ENCODE measurements at regions not wholly inside any gene's neighbourhood (a gene's known extent, or its start where the extent isn't known, plus 50 kb on each side); places are given as distances from the start of the nearest gene placed in this dataset.
"Not testable (repeated sequence)": the region's sequence is repeated elsewhere in the genome, so short reads cannot be mapped to it uniquely, and the experiment has no call there.

DNA sequence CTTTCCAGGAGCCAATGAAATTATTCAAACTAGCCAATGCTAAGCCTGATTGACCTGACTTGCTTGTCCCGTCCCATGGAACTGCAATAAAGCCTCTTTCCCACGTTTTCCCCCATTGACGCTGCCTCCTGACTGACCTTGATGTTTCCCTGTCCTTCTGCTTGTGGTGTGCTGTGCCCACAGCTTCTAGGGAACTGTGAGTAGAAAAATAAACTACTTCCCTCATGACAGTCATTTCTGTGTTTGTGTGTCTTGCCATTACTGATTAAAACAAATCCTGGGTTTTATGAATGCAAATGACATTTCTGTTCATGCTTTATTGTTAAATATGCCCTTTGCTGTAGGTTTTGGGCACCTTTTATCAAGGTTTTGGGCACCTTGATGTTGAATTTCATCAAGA is 91.3 kb upstream of the ABI1 start:
- peaks cover 6% of the 10 kb centered on the region for H3K9me3 Mint-ChIP-seq
- no peak overlapping the region for H3K27ac Mint-ChIP-seq
- no peak overlapping the region for H3K4me3 Mint-ChIP-seq
- peaks cover 10% of the 10 kb centered on the region for H3K27me3 Mint-ChIP-seq
- H3K4me1 Mint-ChIP-seq = no peaks in the 10 kb centered on the region
- no peaks in the 10 kb centered on the region for H3K36me3 Mint-ChIP-seq
- CTCF ChIA-PET = no interaction called here
- DNase-seq = no peak

DNA sequence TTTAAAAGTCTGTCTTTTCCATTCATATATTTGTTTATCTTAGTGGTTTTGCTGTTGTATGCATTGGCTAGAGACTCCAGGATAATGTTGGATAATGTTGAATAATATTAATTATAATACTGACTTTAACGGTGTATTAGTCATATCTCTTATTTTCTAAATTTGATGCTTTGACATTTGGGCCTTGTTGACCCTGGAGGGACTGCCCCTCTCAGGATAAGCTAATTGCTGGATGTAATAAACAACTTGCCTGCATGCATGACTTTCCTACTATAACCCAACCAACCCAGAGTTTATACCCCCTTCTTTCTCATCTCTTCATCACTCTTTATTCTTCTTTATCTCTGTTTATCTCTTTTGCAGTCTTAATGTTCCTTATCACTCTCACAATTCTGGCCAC is 90.9 kb upstream of the ABI1 start:
- Mint-ChIP-seq H3K27me3 (peaks cover 10% of the 10 kb centered on the region), H3K9me3 (peaks cover 6% of the 10 kb centered on the region), H3K4me3 (no peak overlapping the region), H3K4me1 (no peaks in the 10 kb centered on the region), H3K27ac (no peak overlapping the region), H3K36me3 (no peaks in the 10 kb centered on the region)
- DNase-seq = no peak
- CTCF ChIA-PET = no interaction called here

DNA sequence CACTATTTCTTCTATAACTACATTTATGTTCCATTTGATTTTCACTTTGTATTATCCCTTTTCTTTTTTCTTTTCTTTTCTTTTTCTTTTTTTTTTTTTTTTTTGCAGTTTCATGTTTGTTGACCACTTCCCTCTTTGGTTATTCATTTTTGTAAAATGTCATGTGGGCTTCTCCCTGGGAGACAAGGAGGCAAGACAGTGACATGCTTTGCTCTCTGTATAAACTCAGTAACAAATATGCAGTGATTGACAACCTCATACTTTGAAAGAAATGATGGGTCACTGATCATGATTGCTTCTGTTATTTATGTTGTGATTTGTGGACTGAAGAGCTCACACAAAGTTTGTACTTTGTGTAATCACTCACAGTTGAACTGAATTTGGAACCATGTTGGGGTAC is 90.2 kb upstream of the ABI1 start:
- H3K27me3 Mint-ChIP-seq = peaks cover 17% of the 10 kb centered on the region
- H3K9me3 Mint-ChIP-seq = peaks cover 6% of the 10 kb centered on the region
- no peaks in the 10 kb centered on the region for H3K36me3 Mint-ChIP-seq
- no peak overlapping the region for H3K4me3 Mint-ChIP-seq
- CTCF ChIA-PET = no interaction called here
- no peaks in the 10 kb centered on the region for H3K4me1 Mint-ChIP-seq
- no peak overlapping the region for H3K27ac Mint-ChIP-seq
- DNase-seq = no peak

DNA sequence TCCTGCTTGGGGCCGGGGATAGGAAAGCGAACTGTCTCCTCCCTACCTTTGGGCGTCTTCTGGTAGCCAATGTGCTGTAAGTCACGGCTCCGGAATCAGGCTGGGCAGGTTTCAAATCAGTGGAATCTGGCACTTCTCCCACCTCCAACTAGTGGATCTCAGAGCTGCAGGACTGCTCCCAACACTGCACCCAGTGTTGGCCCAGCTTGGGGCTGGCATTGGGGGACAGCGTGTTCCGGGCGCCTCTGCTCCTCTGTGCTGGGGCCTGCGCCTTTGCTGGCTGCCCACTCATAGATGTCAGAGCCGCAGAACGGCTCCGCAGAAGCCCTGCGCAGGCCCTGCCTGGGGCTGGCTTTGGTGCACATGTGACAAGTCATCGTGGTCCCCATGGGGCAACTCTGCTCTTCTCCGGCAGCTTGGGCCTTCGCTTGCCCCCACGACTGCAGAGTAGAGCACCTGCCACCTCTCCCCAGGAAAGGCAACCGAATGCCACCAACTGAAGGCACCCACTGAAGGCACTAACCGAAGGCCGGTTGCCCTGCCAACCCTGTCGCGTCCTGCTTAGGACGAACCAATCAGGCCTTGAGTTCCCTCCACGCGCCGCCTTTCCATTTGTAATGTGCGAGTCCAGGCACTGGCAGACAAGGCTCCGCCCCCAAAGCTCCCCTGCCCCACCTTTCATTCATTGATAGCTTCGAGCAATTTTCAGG is 85.5 kb upstream of the ABI1 start:
- peaks cover 31% of the 10 kb centered on the region for H3K27me3 Mint-ChIP-seq
- H3K36me3 Mint-ChIP-seq = no peaks in the 10 kb centered on the region
- H3K4me1 Mint-ChIP-seq = peaks cover 9% of the 10 kb centered on the region
- H3K27ac Mint-ChIP-seq = no peak overlapping the region
- CTCF ChIA-PET = interaction anchor here (0.6 kb wide), 1 partner anchor 377 kb away, joined by 5 read pairs; no protein-coding TSS in a partner anchor
- H3K9me3 Mint-ChIP-seq = peaks cover 6% of the 10 kb centered on the region
- DNase-seq = no peak
- H3K4me3 Mint-ChIP-seq = no peak overlapping the region

DNA sequence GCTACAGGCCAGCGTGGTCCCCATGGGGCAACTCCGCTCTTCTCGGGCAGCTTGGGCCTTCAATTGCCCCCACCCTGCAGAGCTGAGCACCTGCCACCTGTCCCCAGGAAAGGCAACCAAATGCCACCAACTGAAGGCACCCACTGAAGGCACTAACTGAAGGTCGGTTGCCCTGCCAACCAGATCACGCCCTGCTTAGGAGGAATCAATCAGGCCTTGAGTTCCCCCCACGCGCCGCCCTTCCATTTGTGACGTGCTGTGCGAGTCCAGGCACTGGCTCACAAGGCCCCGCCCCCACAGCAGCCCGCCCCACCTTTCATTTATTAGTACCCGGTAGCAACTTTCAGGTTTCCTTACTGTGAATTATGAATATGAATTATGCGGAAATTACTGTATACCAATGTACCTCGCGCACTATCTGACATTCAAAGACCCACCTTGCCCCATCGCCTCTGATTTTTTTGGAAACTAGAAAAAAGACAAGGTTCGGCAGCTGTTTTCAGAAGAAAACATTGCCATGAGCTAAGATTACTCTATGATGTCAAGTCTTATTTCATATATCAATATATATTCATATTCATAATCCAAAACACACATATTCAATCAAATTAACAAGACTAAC is 83.6 kb upstream of the ABI1 start:
- no peak for DNase-seq
- CTCF ChIA-PET = no interaction called here

DNA sequence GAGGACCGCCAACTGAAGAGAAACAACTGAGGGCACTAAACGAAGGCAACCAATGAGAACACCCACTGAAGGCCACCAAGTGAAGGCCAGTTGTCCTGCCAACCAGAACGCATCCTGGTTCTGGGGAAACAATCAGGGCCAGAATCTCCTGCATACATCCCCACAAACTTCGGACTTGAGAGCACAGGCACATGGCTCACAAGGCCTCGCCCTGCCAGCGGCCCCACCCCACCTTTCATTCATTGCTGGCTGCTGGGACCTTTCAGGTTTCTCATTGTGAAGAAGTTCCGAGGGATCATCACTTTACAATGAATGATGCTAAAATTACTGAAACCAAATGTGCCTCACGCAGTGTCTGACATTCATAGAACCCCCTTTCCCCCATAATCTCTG is 79.2 kb upstream of the ABI1 start:
- CTCF ChIA-PET = no interaction called here
- H3K36me3 Mint-ChIP-seq = no peaks in the 10 kb centered on the region

More for the DNA sequence above, 83.6 kb upstream of the ABI1 start:
- Mint-ChIP-seq H3K4me1 (peaks cover 9% of the 10 kb centered on the region), H3K27me3 (peaks cover 27% of the 10 kb centered on the region), H3K27ac (no peak overlapping the region), H3K36me3 (no peaks in the 10 kb centered on the region), H3K4me3 (no peak overlapping the region), H3K9me3 (no peaks in the 10 kb centered on the region)

DNA sequence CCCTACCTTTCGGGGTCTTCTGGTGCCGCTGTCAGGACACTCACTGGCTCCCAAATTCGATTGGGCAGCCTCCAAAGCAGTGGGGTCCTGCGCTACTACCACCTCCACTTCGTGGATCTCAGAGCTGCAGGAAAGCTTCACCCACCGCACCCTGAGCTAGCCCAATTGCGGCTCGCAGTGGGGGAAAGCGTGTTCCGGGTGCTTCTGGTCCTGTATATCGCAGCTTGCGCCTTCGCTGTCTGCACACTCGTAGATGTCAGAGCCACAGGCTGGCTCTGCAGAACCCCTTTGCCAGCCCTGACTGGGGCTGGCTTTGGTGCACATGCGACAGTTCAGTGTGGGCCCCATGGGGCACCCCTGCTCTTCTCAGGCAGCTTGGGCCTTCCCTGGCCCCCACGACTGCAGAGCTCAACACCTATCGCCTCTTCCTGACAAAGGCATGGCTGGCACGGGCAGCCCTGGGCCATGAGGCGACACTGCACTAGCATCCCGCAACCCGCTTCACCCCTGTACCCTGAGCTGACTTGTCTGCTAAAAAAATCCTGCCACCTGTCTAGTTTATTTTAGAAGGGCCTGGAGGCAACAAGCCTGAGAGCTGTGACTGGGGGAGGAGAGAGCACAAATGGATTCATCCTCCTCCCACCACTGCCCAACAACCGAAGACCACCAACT is 78.7 kb upstream of the ABI1 start:
- H3K4me1 Mint-ChIP-seq = peaks cover 7% of the 10 kb centered on the region
- H3K27ac Mint-ChIP-seq = no peak overlapping the region
- H3K27me3 Mint-ChIP-seq = peaks cover 18% of the 10 kb centered on the region
- no peaks in the 10 kb centered on the region for H3K36me3 Mint-ChIP-seq
- CTCF ChIA-PET = no interaction called here
- no peak overlapping the region for H3K4me3 Mint-ChIP-seq
- no peak for DNase-seq
- no peaks in the 10 kb centered on the region for H3K9me3 Mint-ChIP-seq

More for the DNA sequence above, 79.2 kb upstream of the ABI1 start:
- Mint-ChIP-seq H3K27me3 (peaks cover 18% of the 10 kb centered on the region), H3K4me3 (no peak overlapping the region), H3K27ac (no peak overlapping the region), H3K9me3 (no peaks in the 10 kb centered on the region), H3K4me1 (peaks cover 9% of the 10 kb centered on the region)
- DNase-seq = no peak

DNA sequence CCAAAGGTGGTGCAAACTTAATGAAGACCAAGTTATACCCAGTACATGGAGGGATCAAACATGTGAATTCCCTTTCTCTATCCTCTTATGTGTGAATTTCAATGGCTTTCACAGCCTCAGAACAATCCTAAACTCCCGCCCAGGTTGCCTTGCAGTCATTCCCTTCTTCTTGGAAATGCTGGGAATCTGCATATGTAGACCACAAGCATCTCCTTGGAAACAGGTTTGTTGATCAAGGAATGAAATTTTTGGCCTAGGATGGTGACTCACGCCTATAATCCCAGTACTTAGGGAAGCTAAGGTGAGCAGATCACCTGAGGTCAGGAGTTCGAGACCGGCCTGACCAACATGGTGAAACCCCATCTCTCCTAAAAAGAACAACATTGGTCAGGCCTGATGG is 77.8 kb upstream of the ABI1 start:
- Mint-ChIP-seq H3K36me3 (no peaks in the 10 kb centered on the region), H3K27me3 (peaks cover 20% of the 10 kb centered on the region), H3K4me1 (peaks cover 6% of the 10 kb centered on the region), H3K9me3 (no peaks in the 10 kb centered on the region), H3K4me3 (no peak overlapping the region), H3K27ac (no peak overlapping the region)
- no peak for DNase-seq
- CTCF ChIA-PET = no interaction called here

DNA sequence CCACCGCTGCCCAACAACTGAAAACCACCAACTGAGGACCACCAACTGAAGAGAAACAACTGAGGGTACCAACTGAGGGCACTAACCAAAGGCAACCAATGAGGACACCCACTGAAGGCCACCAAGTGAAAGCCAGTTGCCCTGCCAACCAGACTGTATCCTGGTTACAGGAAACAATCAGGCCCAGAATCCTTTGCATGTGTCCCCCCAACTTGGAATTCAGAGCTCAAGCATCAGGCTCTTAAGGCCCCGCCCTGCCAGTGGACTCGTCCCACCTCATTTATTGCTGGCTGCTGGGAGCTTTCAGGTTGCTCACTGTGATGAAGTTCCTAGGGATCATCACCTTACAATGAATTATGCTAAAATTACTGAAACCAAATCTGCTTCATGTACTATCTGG is 76.6 kb upstream of the ABI1 start:
- H3K4me1 Mint-ChIP-seq = peaks cover 6% of the 10 kb centered on the region
- no peak overlapping the region for H3K4me3 Mint-ChIP-seq
- no peaks in the 10 kb centered on the region for H3K9me3 Mint-ChIP-seq
- peaks cover 18% of the 10 kb centered on the region for H3K27me3 Mint-ChIP-seq
- CTCF ChIA-PET = interaction anchor here (1.0 kb wide), 1 partner anchor 423 kb away, joined by 5 read pairs; no protein-coding TSS in a partner anchor
- no peaks in the 10 kb centered on the region for H3K36me3 Mint-ChIP-seq
- no peak for DNase-seq
- no peak overlapping the region for H3K27ac Mint-ChIP-seq

DNA sequence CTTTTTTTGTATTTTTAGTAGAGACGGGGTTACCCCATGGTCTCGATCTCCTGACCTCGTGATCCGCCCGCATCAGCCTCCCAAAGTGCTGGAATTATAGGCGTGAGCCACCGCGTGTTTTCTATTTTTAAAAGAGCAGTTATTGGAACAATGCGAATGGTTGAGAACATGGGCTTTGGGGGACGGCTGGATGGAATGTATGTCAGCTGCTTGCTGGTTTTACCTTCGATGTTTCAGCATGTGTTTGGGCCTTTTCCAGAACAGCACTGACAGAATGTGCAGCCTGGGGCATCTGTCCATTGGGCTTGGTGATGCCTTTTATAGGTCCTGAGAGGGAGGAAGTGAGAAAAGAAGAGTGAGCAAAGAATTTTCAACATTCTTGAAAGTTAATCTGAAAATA is 73.4 kb upstream of the ABI1 start:
- peaks cover 23% of the 10 kb centered on the region for H3K27me3 Mint-ChIP-seq
- DNase-seq, H3K36me3 Mint-ChIP-seq, H3K27ac Mint-ChIP-seq, H3K9me3 Mint-ChIP-seq, H3K4me3 Mint-ChIP-seq, H3K4me1 Mint-ChIP-seq, CTCF ChIA-PET: not testable (repeated sequence)

DNA sequence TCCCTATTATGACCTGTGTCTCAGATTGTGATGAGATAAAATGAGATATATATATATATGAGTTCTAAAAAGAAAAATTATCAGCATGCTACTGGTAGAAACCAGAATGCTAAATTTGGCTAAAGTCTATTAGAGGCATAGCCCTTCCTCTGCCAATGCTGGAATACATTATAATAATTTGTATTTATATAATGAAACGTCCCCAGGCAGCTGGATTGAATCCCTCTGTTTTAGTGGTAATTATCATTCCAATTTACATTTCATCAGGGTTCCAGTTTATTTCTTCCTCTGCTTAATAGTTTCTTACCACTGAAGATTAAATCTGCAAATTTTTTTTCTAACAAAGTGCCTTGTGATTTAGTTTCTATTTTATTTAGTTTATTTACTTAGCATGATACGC is 71.8 kb upstream of the ABI1 start:
- peaks cover 28% of the 10 kb centered on the region for H3K27me3 Mint-ChIP-seq
- CTCF ChIA-PET = no interaction called here

DNA sequence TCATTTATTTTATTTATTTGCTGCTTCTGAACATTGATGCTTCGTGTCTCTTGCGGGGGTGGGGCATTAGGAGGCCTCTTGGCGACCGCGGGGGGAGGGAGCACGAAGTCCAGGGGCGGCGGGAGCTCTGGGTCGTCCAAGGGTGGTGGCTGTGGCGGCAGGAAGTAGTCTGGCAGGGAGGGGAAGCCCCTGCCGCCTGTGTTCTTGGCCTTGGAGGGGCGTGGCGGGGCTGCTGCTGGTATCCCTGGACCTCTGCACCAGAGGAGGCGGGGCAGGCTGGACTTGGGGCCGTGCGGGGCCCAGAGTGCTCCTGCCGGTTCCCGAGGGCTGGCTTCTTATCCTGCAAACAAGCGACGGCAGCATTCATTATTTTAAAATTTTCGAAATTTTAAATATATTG is 70.5 kb upstream of the ABI1 start:
- no peak overlapping the region for H3K27ac Mint-ChIP-seq
- peaks cover 24% of the 10 kb centered on the region for H3K27me3 Mint-ChIP-seq
- no peaks in the 10 kb centered on the region for H3K9me3 Mint-ChIP-seq
- H3K4me3 Mint-ChIP-seq = no peak overlapping the region
- no peak for DNase-seq
- H3K4me1 Mint-ChIP-seq = peaks cover 3% of the 10 kb centered on the region
- CTCF ChIA-PET = no interaction called here
- no peaks in the 10 kb centered on the region for H3K36me3 Mint-ChIP-seq

More for the DNA sequence above, 71.8 kb upstream of the ABI1 start:
- DNase-seq = no peak
- Mint-ChIP-seq H3K36me3 (no peaks in the 10 kb centered on the region), H3K4me3 (no peak overlapping the region), H3K27ac (no peak overlapping the region), H3K9me3 (no peaks in the 10 kb centered on the region), H3K4me1 (peaks cover 3% of the 10 kb centered on the region)

DNA sequence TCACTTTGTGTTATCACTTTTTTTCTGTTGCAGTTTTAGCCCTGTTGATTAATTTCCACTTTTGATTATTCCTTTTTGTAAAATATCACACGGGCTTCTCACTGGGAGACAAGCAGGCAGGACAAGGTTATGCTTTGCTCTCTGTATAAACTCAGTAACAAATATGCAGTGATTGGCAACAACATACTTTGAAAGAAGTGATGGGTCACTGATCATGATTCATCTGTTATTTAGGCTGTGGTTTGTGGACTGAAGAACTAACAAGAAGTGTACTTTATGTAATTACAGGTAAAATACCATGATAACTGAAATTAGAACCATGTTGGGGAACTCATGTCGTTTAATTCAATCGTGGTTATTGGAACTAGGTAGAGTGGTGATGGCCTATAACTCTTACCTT is 62.1 kb upstream of the ABI1 start:
- H3K4me1 Mint-ChIP-seq, CTCF ChIA-PET, H3K4me3 Mint-ChIP-seq, H3K36me3 Mint-ChIP-seq, H3K27me3 Mint-ChIP-seq, H3K9me3 Mint-ChIP-seq, DNase-seq, H3K27ac Mint-ChIP-seq: not testable (repeated sequence)

DNA sequence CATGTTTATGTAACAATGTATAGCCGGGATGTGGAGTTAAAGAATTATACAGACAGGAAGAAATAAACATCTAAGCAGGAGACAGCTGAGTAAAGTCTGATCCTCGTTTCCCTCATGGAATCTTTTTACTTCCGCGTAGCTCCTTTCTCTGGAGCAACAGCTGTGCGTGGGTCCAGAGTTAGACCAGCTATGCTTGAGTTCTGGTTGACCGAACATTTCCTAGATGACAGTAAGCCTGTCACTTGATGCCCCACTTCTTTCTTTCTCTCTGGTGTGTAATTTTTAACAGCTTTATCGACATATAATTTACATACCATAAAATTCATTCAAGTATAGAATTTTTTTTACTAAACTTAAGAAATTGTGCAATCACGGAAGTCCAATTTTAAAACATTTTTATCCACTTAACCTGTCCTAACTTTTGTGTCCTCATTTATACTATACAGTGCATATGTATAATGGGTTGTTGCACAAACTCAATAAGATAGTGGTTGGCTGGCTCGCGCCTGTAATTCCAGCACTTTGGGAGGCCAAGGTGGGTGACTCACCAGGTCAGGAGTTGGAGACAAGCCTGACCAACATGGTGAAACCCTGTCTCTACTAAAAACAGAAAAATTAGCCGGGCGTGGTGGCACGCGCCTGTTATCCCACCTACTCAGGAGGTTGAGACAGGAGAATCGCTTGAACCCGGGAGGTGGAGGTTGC is 58.5 kb upstream of the ABI1 start:
- DNase-seq, H3K4me1 Mint-ChIP-seq, CTCF ChIA-PET, H3K27ac Mint-ChIP-seq, H3K36me3 Mint-ChIP-seq, H3K27me3 Mint-ChIP-seq, H3K9me3 Mint-ChIP-seq, H3K4me3 Mint-ChIP-seq: not testable (repeated sequence)

Data from activated naive CD4-positive, alpha-beta T cell treated with anti-CD3 and anti-CD28 coated beads, Interleukin-2, amount 10 ng/mL, durations not matched to agents 7 days and 5 days (primary cell).